K562 (cell line): ENCODE measurements at regions not wholly inside any gene's neighbourhood (a gene's known extent, or its start where the extent isn't known, plus 50 kb on each side); places are given as distances from the start of the nearest gene placed in this dataset.
A peak's percentile ranks its signal among the peaks of the same experiment; 100 is the strongest.

Source experiments
- ATAC-seq: fragments of 200-7000 bp; cut with Tn5 transposase; 3 replicates; pipeline ENCODE4 v1.9.1; 2020; ENCODE audit warnings: moderate library complexity
- BruUV-seq: library from RNA; stranded (reverse); fragments of 400-500 nt; replicated peaks from 2 replicates; lab custom pipeline; 2021; lab: Mats Ljungman, UMichigan
- CTCF ChIA-PET: fragments of 300-600 bp; formaldehyde crosslinking; extraction: SDS; loops from one replicate; lab custom pipeline; 2021; ENCODE audit warnings: low intra/inter-chr PET ratio; lab: Yijun Ruan, JAX
- POLR2A ChIA-PET: fragments of 300-600, 350-650 bp; sonication (Branson Sonifier 250); formaldehyde crosslinking; extraction: SDS; loops from one replicate; lab custom pipeline; 2021; ENCODE audit warnings: antibody characterized with exemption, inconsistent platforms; lab: Yijun Ruan, JAX
- DNase-seq, 4 experiments: peaks; one replicate each; pipeline versions ENCODE4 v3.0.0 to v3.0.0-alpha.2; 2011 to 2018; ENCODE audit warnings: low spot score in 3 of 4, mixed read lengths in 3 of 4; ENCODE audit errors: extremely low read depth in 1 of 4
- FAIRE-seq: peaks from 2 replicates; lab custom pipeline; 2011; peaks lifted over from hg19 to GRCh38; lab: Jason Lieb, UNC
- H2AFZ ChIP-seq: 2 replicates; pipeline ENCODE4 v1.6.0; 2011; ENCODE audit warnings: low read depth, low read length, control low read depth, inconsistent platforms
- H3K27ac ChIP-seq: fragments of 200-600 bp; 3 replicates; pipeline ENCODE4 v1.8.0; 2011; ENCODE audit warnings: low read depth, mild to moderate bottlenecking, control low read depth, inconsistent platforms, low read length, moderate library complexity, mixed read lengths; ENCODE audit errors: extremely low read depth
- H3K27me3 ChIP-seq, 2 experiments: fragments of 300-600 bp in 1 of 2; 2 replicates in 1 of 2; 3 replicates in 1 of 2; pipeline versions ENCODE4 v1.6.0 to v1.8.0; 2011; ENCODE audit warnings: inconsistent platforms in 2 of 2, low read length in 2 of 2, mild to moderate bottlenecking in 1 of 2, mixed read lengths in 1 of 2, moderate library complexity in 1 of 2; ENCODE audit not compliant: control insufficient read depth in 2 of 2, insufficient read depth in 2 of 2
- H3K36me3 ChIP-seq: fragments of 300-600 bp; 3 replicates; pipeline ENCODE4 v1.8.0; 2011; ENCODE audit warnings: mild to moderate bottlenecking, low read length, inconsistent platforms; ENCODE audit not compliant: control insufficient read depth, insufficient read depth
- H3K4me1 ChIP-seq, 2 experiments: fragments of 200-600 bp in 1 of 2; replicated peaks in 1 of 2; 2 replicates in 1 of 2; 3 replicates in 1 of 2; pipeline versions ENCODE4 v1.5.1 to v1.8.0; 2011; ENCODE audit warnings: inconsistent platforms in 2 of 2, low read length in 2 of 2, mild to moderate bottlenecking in 1 of 2, mixed read lengths in 1 of 2, moderate library complexity in 1 of 2; ENCODE audit not compliant: control insufficient read depth in 2 of 2, insufficient read depth in 2 of 2
- H3K4me2 ChIP-seq: 2 replicates; pipeline ENCODE4 v1.6.1; 2011; ENCODE audit warnings: low read length, control low read depth, inconsistent platforms, mixed read lengths; ENCODE audit not compliant: insufficient read depth
- H3K4me3 ChIP-seq: fragments of 200-600 bp; sonication (generic), shearing (Covaris generic); 2 replicates; pipeline ENCODE4 v1.5.1; 2016; ENCODE audit warnings: control low read depth, inconsistent platforms
- H3K79me2 ChIP-seq: fragments of 200-600 bp; 3 replicates; pipeline ENCODE4 v1.8.0; 2011; ENCODE audit warnings: low read length, inconsistent platforms; ENCODE audit not compliant: control insufficient read depth, insufficient read depth
- H3K9ac ChIP-seq, 2 experiments: 2 replicates each; pipeline versions ENCODE4 v1.6.0 to v1.6.1; 2011; ENCODE audit warnings: low read depth in 2 of 2, low read length in 2 of 2, control low read depth in 1 of 2, inconsistent platforms in 1 of 2, mild to moderate bottlenecking in 1 of 2, mixed read lengths in 1 of 2; ENCODE audit not compliant: insufficient read depth in 1 of 2
- H3K9me1 ChIP-seq: one replicate; pipeline ENCODE4 v1.6.0; 2011; ENCODE audit warnings: inconsistent platforms, mild to moderate bottlenecking, low read length, moderate library complexity; ENCODE audit not compliant: control insufficient read depth, insufficient read depth
- H3K9me3 ChIP-seq: replicated peaks from 2 replicates; pipeline ENCODE4 v1.5.1; 2011; ENCODE audit warnings: low read depth, low read length, inconsistent platforms; ENCODE audit not compliant: control insufficient read depth, insufficient read depth
- H4K20me1 ChIP-seq: replicated peaks from 2 replicates; pipeline ENCODE4 v1.6.1; 2011; ENCODE audit warnings: low read length, inconsistent platforms, mixed read lengths; ENCODE audit not compliant: control insufficient read depth, insufficient read depth
- HNRNPH1 ChIP-seq: fragments of 200-400 bp; formaldehyde crosslinking; optimal IDR thresholded peaks from 2 replicates; pipeline ENCODE3; 2017; ENCODE audit warnings: low read depth, mild to moderate bottlenecking, low read length, moderate library complexity
- SNIP1 ChIP-seq: fragments of 450-650 bp; IDR thresholded peaks from 2 replicates; pipeline ENCODE4 v1.7.1; 2017; ENCODE audit warnings: low read depth, mild to moderate bottlenecking
- SPI1 ChIP-seq: IDR thresholded peaks from 2 replicates; pipeline ENCODE4 v1.6.1; 2011; ENCODE audit warnings: low read depth, low read length, control low read depth, borderline replicate concordance
- THRAP3 ChIP-seq: fragments of 450-650 bp; IDR thresholded peaks from 2 replicates; pipeline ENCODE4 v1.6.1; 2016; ENCODE audit warnings: mild to moderate bottlenecking, inconsistent platforms, borderline replicate concordance
- ZNF311 ChIP-seq: fragments of 250-450 bp; sonication (Bioruptor Pico); IDR thresholded peaks from 2 replicates; pipeline ENCODE4 v1.4.0; 2020; ENCODE audit warnings: mild to moderate bottlenecking, moderate library complexity
- ZNF561 ChIP-seq: fragments of 450-650 bp; formaldehyde crosslinking; conservative IDR thresholded peaks from 2 replicates; pipeline ENCODE4 v1.4.0; 2020; ENCODE audit warnings: mild to moderate bottlenecking, moderate library complexity
- ZNF830 ChIP-seq: fragments of 250-450 bp; sonication (Bioruptor Pico); IDR thresholded peaks from 2 replicates; pipeline ENCODE4 v1.5.0; 2021; ENCODE audit warnings: mild to moderate bottlenecking
- WGBS: fragments of 100-300 bp; shearing (Covaris generic); methylation state at CpG from one replicate; pipeline ENCODE4 v1.1.6; 2016; ENCODE audit warnings: low coverage, mixed read lengths; ENCODE audit not compliant: insufficient coverage; ENCODE audit errors: missing lambda C conversion rate; 5-methylcytosine and 5-hydroxymethylcytosine counted together
- in situ Hi-C: fragments of 300-500 bp; cut with MboI; formaldehyde crosslinking; loops from 4 replicates; pipeline ENCODE4 v1.15.0; 2018; ENCODE audit warnings: inconsistent platforms, mixed read lengths
- intact Hi-C: fragments of 100-400 bp; cut with micrococcal nuclease; formaldehyde crosslinking; loops from 2 replicates; pipeline ENCODE4 v1.14.2; 2022

DNA sequence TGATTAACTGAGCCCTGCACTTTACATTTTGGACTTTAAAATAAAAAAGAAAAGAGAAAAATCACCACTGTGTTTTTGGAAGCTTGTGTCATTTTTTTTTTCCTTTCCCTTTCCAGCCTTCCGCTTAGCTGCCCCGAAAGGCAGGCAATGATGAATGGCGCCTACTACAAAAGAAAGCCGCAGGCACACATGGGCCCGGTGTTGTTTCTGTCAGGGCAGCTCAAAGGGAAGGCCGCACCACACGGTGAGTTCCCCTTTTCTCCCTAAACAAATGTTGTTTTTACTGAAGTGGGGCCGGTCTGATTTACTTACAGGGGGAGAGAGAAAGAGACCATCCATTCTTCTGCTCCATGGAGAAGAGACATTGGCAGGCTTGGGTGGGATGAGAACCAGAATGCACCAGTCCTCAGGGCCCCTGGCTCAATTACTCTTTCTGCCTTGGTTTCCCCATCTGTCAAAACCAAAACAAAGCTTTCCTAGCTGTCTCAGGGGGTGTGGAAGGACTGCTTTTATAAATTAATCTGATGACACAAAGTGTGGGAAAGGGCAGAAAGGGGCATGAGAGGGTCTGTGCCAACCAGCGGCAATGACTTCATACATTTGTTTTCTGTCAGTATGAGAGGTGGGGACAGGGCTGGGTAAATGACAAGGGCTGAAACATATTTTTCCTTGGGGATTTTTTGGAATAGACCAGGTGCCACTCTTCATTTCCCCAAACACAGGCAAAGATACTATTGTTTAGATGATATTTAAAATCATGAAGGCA lies 91.4 kb upstream of the PLXNA2 start:
- no peak overlapping the region for H3K4me2 ChIP-seq
- TF ChIP-seq THRAP3, result no peak
- peak; percentile 23; the same call in 1 of the 2 replicates for TF ChIP-seq SPI1
- H3K4me3 ChIP-seq, result no peak overlapping the region
- no peak for ATAC-seq
- H4K20me1 ChIP-seq, result no peaks in the 10 kb centered on the region
- no peaks in the 10 kb centered on the region for H3K4me1 ChIP-seq
- ChIA-PET CTCF (no interaction called here), POLR2A (interaction anchor here (0.7 to 1.0 kb wide), 2 partner anchors 9 to 874 kb away, joined by 3 to 4 read pairs; no protein-coding TSS in a partner anchor)
- no peak overlapping the region for H3K27ac ChIP-seq
- WGBS, result 3% methylated on average over 5 of the region's 9 CpGs
- peaks cover 0 to 2% of the 10 kb centered on the region in 2 experiments; a peak in 2 of 5 replicates for H3K27me3 ChIP-seq
- no peaks in the 10 kb centered on the region for H3K9me1 ChIP-seq
- in situ Hi-C loops (no loop called here), intact Hi-C loops (no loop called here)
- no peak for FAIRE-seq
- no peak overlapping the region for H2AFZ ChIP-seq
- H3K9me3 ChIP-seq, result no peaks in the 10 kb centered on the region
- no peaks in the 10 kb centered on the region for H3K79me2 ChIP-seq
- no peak overlapping the region for H3K9ac ChIP-seq
- BruUV-seq, result no TSS peak
- no peaks in the 10 kb centered on the region for H3K36me3 ChIP-seq
- no peak for DNase-seq

DNA sequence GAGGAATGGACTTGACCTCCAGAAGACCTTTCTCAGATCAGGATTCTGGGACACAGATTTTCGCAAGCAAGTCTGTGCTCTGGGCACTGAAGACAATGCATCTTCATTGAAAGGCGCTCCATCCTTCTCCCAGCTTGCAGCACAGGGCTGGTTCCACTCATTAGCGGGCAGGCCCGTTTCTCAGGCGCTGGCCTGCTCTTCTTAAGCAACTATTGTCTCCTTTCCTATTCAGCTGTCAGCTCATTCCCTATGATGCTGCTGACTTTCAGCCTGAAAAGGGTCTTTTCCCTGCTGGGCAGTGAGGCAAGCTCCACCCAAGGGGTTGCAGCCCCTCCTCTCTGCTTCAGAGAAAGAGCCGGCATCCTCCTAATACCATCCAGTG lies 91.9 kb upstream of the PLXNA2 start:
- Histone ChIP-seq H3K27ac (no peak overlapping the region), H4K20me1 (no peaks in the 10 kb centered on the region), H3K9me3 (no peaks in the 10 kb centered on the region), H3K9ac (no peak overlapping the region), H3K4me1 (no peaks in the 10 kb centered on the region), H3K36me3 (no peaks in the 10 kb centered on the region), H3K27me3 (peaks cover 0 to 2% of the 10 kb centered on the region in 2 experiments; a peak in 2 of 5 replicates), H3K4me2 (no peak overlapping the region), H2AFZ (no peak overlapping the region), H3K4me3 (no peak overlapping the region), H3K9me1 (no peaks in the 10 kb centered on the region), H3K79me2 (no peaks in the 10 kb centered on the region)
- no peak for FAIRE-seq
- DNase-seq, result no peak
- 2% methylated on average over 6 of the region's 6 CpGs for WGBS
- POLR2A ChIA-PET, result interaction anchor here (1.0 kb wide), 1 partner anchor 9 kb away, joined by 3 read pairs; no protein-coding TSS in a partner anchor
- TF ChIP-seq HNRNPH1, result no peak
- TF ChIP-seq ZNF561 (CRISPR knock-in tag), result no peak
- no peak for TF ChIP-seq ZNF830 (CRISPR knock-in tag)
- no peak for TF ChIP-seq ZNF311 (CRISPR knock-in tag)
- no peak for TF ChIP-seq SNIP1
- in situ Hi-C loops, result no loop called here
- no TSS peak for BruUV-seq
- intact Hi-C loops, result no loop called here
- no peak for ATAC-seq
- CTCF ChIA-PET, result no interaction called here
